Suprapubic skin (tissue), 4 donors: ENCODE measurements at regions not wholly inside any gene's neighbourhood (a gene's known extent, or its start where the extent isn't known, plus 50 kb on each side); places are given as distances from the start of the nearest gene placed in this dataset.

Experiments
- DNase-seq, 2 donors: peaks; one replicate each; pipeline ENCODE4 v3.0.0-alpha.2; 2019; ENCODE audit warnings: low spot score in 2 of 2
- H3K27ac ChIP-seq: fragments of 200-600 bp; sonication (generic); one replicate; pipeline ENCODE4 v1.5.1; 2019
- H3K27me3 ChIP-seq: fragments of 200-600 bp; sonication (generic); one replicate; pipeline ENCODE4 v1.5.1; 2019
- H3K36me3 ChIP-seq: fragments of 200-600 bp; sonication (generic); one replicate; pipeline ENCODE4 v1.5.1; 2019
- H3K4me1 ChIP-seq: fragments of 200-600 bp; sonication (generic); one replicate; pipeline ENCODE4 v1.5.1; 2019
- H3K4me3 ChIP-seq: fragments of 200-600 bp; sonication (generic); one replicate; pipeline ENCODE4 v1.5.1; 2019; ENCODE audit warnings: mild to moderate bottlenecking
- H3K9me3 ChIP-seq: fragments of 200-600 bp; sonication (generic); one replicate; pipeline ENCODE4 v1.5.1; 2019
- EP300 ChIP-seq: sonication (generic); formaldehyde crosslinking; IDR thresholded peaks from one replicate; pipeline ENCODE4 v1.6.1; 2017; ENCODE audit warnings: antibody characterized with exemption
- POLR2A ChIP-seq, 2 donors: fragments of 450-650 bp; IDR thresholded peaks; one replicate each; pipeline ENCODE4 v1.6.1; 2017; ENCODE audit warnings: antibody characterized with exemption in 2 of 2, mild to moderate bottlenecking in 2 of 2, moderate library complexity in 2 of 2
- POLR2AphosphoS5 ChIP-seq, 3 donors: sonication (generic); formaldehyde crosslinking; IDR thresholded peaks; one replicate each; pipeline ENCODE4 v1.6.1; 2017; ENCODE audit warnings: antibody characterized with exemption in 3 of 3
- WGBS: methylation state at CpG from one replicate; pipeline ENCODE4 v1.1.5; 2018; 5-methylcytosine and 5-hydroxymethylcytosine counted together
- TF ChIP-seq, protein P1 (sequence below), 2 donors: fragments of 200-600 bp in 1 of 2; fragments of 450-650 bp in 1 of 2; sonication (generic) in 1 of 2; IDR thresholded peaks; one replicate each; pipeline ENCODE4 v1.5.1; 2016 to 2019; ENCODE audit warnings: antibody characterized with exemption in 2 of 2, mild to moderate bottlenecking in 1 of 2, moderate library complexity in 1 of 2

DNA sequence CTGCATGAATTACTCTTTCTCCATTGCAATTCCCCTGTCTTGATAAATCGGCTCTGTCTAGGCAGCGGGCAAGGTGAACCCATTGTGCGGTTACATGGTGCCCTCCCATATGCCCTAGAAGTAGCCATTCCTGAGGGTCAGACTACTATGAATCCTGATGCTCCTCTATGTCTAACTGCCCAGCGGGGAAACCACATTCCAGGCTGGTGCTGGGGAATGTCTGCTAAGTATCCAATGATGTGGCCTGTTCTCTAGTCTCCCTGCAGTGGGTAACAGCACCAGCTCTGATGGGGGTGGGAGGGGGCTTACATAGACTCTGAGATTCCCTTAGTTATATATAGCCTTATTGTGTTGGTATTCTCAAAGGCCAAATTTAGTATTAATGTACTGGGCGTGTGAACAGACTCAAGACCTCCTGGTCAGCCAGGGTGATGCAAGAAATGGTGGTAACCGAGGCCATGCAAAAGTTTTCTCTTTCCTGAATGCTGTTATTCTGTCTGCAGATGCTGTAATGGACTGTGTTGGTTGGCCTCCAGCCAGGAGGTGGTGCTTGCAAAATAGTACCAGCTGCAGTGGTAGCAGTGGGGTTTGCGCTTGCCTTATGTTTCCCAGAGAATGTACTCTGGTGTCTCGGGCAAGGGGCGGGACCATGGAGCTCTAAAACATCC lies 564.8 kb upstream of the SLITRK1 start:
- 65% methylated on average over 8 of the region's 9 CpGs for WGBS
- Histone ChIP-seq H3K4me3 (no peak overlapping the region), H3K27me3 (no peaks in the 10 kb centered on the region), H3K27ac (no peak overlapping the region), H3K4me1 (no peaks in the 10 kb centered on the region), H3K9me3 (peaks cover 4% of the 10 kb centered on the region), H3K36me3 (no peaks in the 10 kb centered on the region)
- no peak for DNase-seq
- TF ChIP-seq POLR2AphosphoS5 (IDR thresholded peaks at IDR 0.05) (no peak), POLR2A (IDR thresholded peaks at IDR 0.05) (no peak), EP300 (no peak)
- TF ChIP-seq, protein P1, sequence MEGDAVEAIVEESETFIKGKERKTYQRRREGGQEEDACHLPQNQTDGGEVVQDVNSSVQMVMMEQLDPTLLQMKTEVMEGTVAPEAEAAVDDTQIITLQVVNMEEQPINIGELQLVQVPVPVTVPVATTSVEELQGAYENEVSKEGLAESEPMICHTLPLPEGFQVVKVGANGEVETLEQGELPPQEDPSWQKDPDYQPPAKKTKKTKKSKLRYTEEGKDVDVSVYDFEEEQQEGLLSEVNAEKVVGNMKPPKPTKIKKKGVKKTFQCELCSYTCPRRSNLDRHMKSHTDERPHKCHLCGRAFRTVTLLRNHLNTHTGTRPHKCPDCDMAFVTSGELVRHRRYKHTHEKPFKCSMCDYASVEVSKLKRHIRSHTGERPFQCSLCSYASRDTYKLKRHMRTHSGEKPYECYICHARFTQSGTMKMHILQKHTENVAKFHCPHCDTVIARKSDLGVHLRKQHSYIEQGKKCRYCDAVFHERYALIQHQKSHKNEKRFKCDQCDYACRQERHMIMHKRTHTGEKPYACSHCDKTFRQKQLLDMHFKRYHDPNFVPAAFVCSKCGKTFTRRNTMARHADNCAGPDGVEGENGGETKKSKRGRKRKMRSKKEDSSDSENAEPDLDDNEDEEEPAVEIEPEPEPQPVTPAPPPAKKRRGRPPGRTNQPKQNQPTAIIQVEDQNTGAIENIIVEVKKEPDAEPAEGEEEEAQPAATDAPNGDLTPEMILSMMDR (IDR thresholded peaks at IDR 0.05), result no peak

DNA sequence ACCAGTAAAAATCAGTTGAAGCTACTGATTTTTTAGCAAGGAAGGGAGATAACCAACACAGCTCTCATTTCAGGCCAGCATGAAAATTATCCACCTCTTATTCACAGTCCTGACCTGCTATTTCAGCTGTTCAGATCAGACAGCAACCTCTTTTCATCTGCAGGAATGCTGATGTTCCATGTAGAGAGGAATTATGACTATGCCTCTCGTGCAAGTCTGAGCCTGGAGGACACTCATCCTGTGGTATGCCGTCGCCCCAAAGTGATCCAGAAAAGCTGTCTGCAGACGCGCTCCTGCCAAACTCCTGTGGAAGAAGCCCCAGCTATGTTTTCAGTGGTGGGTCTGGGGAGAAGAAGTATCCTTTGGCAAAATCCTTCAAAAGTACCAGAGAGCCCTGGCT lies 563.5 kb upstream of the SLITRK1 start:
- no peaks in the 10 kb centered on the region for H3K4me1 ChIP-seq
- no peaks in the 10 kb centered on the region for H3K36me3 ChIP-seq
- no peaks in the 10 kb centered on the region for H3K27me3 ChIP-seq
- peaks cover 4% of the 10 kb centered on the region for H3K9me3 ChIP-seq
- no peak for DNase-seq
- H3K27ac ChIP-seq, result no peak overlapping the region
- TF ChIP-seq, protein P1 (IDR thresholded peaks at IDR 0.05), result no peak
- no peak for TF ChIP-seq EP300
- H3K4me3 ChIP-seq, result no peak overlapping the region
- WGBS, result 36% methylated on average over 5 of the region's 5 CpGs

GRCh38 chr13:84443463-84443862 lies 561.2 kb upstream of the SLITRK1 start:
- H3K9me3 ChIP-seq, result peaks cover 4% of the 10 kb centered on the region
- no peak overlapping the region for H3K27ac ChIP-seq
- TF ChIP-seq POLR2A (IDR thresholded peaks at IDR 0.05) (no peak), POLR2AphosphoS5 (IDR thresholded peaks at IDR 0.05) (no peak), EP300 (no peak)
- TF ChIP-seq, protein P1 (IDR thresholded peaks at IDR 0.05), result no peak
- no peak overlapping the region for H3K4me3 ChIP-seq
- DNase-seq, result no peak
- no peaks in the 10 kb centered on the region for H3K27me3 ChIP-seq
- H3K4me1 ChIP-seq, result no peaks in the 10 kb centered on the region
- no peaks in the 10 kb centered on the region for H3K36me3 ChIP-seq

DNA sequence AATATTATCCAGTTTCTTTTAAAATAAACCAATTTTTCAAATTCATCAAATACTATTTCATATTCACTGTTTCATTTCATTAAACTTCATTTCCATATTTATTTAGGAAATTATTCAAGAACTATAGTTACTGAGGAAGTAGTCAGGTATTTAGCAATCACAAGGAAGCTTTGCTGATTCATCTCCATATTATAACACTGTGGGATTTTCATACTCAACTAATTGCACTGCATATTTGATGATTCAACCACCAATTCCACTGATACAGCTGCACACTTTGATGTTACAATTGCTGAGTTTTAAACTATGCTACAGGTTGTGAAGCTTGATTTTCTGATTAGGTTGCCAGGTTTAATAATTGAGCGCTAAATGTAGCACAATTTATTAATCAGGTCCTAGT lies 556.8 kb upstream of the SLITRK1 start:
- Histone ChIP-seq H3K4me3 (no peak overlapping the region), H3K36me3 (no peaks in the 10 kb centered on the region), H3K9me3 (no peaks in the 10 kb centered on the region), H3K27ac (no peak overlapping the region), H3K4me1 (no peaks in the 10 kb centered on the region), H3K27me3 (no peaks in the 10 kb centered on the region)
- no peak for DNase-seq
- 80% methylated on average over 1 of the region's 1 CpG for WGBS
- TF ChIP-seq, protein P1 (IDR thresholded peaks at IDR 0.05), result no peak
- TF ChIP-seq EP300 (no peak), POLR2AphosphoS5 (IDR thresholded peaks at IDR 0.05) (no peak), POLR2A (IDR thresholded peaks at IDR 0.05) (no peak)

GRCh38 chr13:84433024-84433423 lies 550.8 kb upstream of the SLITRK1 start:
- Histone ChIP-seq H3K27ac (no peak overlapping the region), H3K9me3 (peaks cover 5% of the 10 kb centered on the region), H3K4me3 (no peak overlapping the region), H3K27me3 (no peaks in the 10 kb centered on the region), H3K4me1 (no peaks in the 10 kb centered on the region), H3K36me3 (no peaks in the 10 kb centered on the region)
- TF ChIP-seq, protein P1 (IDR thresholded peaks at IDR 0.05), result no peak
- TF ChIP-seq POLR2A (IDR thresholded peaks at IDR 0.05), result no peak
- TF ChIP-seq EP300, result no peak
- TF ChIP-seq POLR2AphosphoS5 (IDR thresholded peaks at IDR 0.05), result no peak
- DNase-seq, result no peak
- WGBS, result 89% methylated on average over 2 of the region's 2 CpGs
